GM12891 (cell line): ENCODE measurements at regions not wholly inside any gene's neighbourhood (a gene's known extent, or its start where the extent isn't known, plus 50 kb on each side); places are given as distances from the start of the nearest gene placed in this dataset.

Source experiments
- POLR2A ChIP-seq: IDR thresholded peaks from 2 replicates; pipeline ENCODE4 v1.6.1; 2011; ENCODE audit warnings: low read depth, low read length, control low read depth
- POLR2AphosphoS5 ChIP-seq: IDR thresholded peaks from 2 replicates; pipeline ENCODE4 v1.6.1; 2011; ENCODE audit warnings: low read depth, low read length, control low read depth

DNA sequence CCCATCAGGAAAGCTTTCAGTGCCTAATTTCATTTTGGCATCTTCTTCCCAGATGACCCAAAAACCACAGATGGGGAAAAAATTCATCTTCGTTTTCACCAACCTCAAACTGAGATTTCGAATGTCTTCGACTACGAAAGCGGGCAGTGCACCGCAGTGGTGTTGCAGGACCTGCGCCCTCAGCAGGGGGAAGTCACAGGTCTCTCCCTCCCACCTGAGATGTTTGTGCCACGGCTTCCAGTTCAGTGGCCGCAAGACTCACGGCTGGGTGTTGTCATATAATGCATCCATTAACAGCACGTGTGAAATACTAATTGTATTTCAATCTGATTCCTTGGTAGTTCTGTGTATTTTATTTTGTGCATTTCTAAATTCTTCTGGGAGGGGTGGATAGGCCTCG, 66.2 kb upstream of the SALL3 start:
- no peak for TF ChIP-seq POLR2AphosphoS5
- no peak for TF ChIP-seq POLR2A
